IMR-90 (cell line): ENCODE measurements at regions not wholly inside any gene's neighbourhood (a gene's known extent, or its start where the extent isn't known, plus 50 kb on each side); places are given as distances from the start of the nearest gene placed in this dataset.

Experiments
- ATAC-seq: fragments of 200-7000 bp; cut with Tn5 transposase; 2 replicates; pipeline ENCODE4 v1.9.1; 2020; ENCODE audit warnings: low read depth, mild to moderate bottlenecking, moderate library complexity
- BruUV-seq: library from RNA; stranded (reverse); fragments of 400-500 nt; replicated peaks from 2 replicates; lab custom pipeline; 2021; lab: Mats Ljungman, UMichigan
- CTCF ChIA-PET: fragments of 300-600 bp; formaldehyde crosslinking; extraction: SDS; loops from one replicate; lab custom pipeline; 2021; ENCODE audit warnings: antibody characterized with exemption; lab: Yijun Ruan, JAX
- POLR2A ChIA-PET: fragments of 300-600 bp; sonication (Branson Sonifier 250); formaldehyde crosslinking; loops from one replicate; lab custom pipeline; 2022; ENCODE audit warnings: antibody characterized with exemption; ENCODE audit not compliant: unreplicated experiment; lab: Charles Lee
- DNase-seq: peaks from one replicate; pipeline ENCODE4 v3.0.0; 2013
- H2AFZ ChIP-seq: replicated peaks from 2 replicates; pipeline ENCODE3; 2013; ENCODE audit warnings: low read length, mild to moderate bottlenecking; ENCODE audit not compliant: poor library complexity
- H2AK5ac ChIP-seq: 2 replicates; pipeline ENCODE4 v1.6.1; 2013; ENCODE audit warnings: low read depth, low read length, inconsistent platforms
- H2AK9ac ChIP-seq: replicated peaks from 2 replicates; pipeline ENCODE3; 2013; ENCODE audit warnings: mild to moderate bottlenecking, low read depth, low read length, moderate library complexity; ENCODE audit not compliant: poor library complexity
- H2BK120ac ChIP-seq: 2 replicates; pipeline ENCODE4 v1.6.1; 2013; ENCODE audit warnings: low read depth, low read length, inconsistent platforms
- H2BK15ac ChIP-seq: 3 replicates; pipeline ENCODE4 v1.6.1; 2013; ENCODE audit warnings: low read depth, low read length, inconsistent platforms
- H2BK20ac ChIP-seq: 2 replicates; pipeline ENCODE4 v1.6.1; 2013; ENCODE audit warnings: low read depth, mild to moderate bottlenecking, inconsistent platforms, low read length, moderate library complexity
- H2BK5ac ChIP-seq: 2 replicates; pipeline ENCODE4 v1.6.1; 2013; ENCODE audit warnings: mild to moderate bottlenecking, low read depth, low read length, inconsistent platforms; ENCODE audit not compliant: poor library complexity, severe bottlenecking
- H3K14ac ChIP-seq: replicated peaks from 2 replicates; pipeline ENCODE4 v1.6.1; 2013; ENCODE audit warnings: low read depth, low read length, inconsistent platforms
- H3K18ac ChIP-seq: 2 replicates; pipeline ENCODE4 v1.6.1; 2013; ENCODE audit warnings: low read depth, low read length, control low read depth
- H3K23ac ChIP-seq: 2 replicates; pipeline ENCODE4 v1.6.1; 2013; ENCODE audit warnings: low read depth, low read length, inconsistent platforms
- H3K27ac ChIP-seq: 2 replicates; pipeline ENCODE4 v1.5.1; 2013; ENCODE audit warnings: mild to moderate bottlenecking, control low read depth, low read length; ENCODE audit not compliant: insufficient read depth
- H3K27me3 ChIP-seq: 2 replicates; pipeline ENCODE4 v1.6.1; 2013; ENCODE audit warnings: low read length; ENCODE audit not compliant: control insufficient read depth, insufficient read depth
- H3K36me3 ChIP-seq: 2 replicates; pipeline ENCODE4 v1.6.1; 2013; ENCODE audit warnings: low read length, mixed read lengths; ENCODE audit not compliant: control insufficient read depth, insufficient read depth
- H3K4ac ChIP-seq: 2 replicates; pipeline ENCODE4 v1.6.1; 2013; ENCODE audit warnings: low read depth, low read length, inconsistent platforms
- H3K4me1 ChIP-seq: 2 replicates; pipeline ENCODE4 v1.6.1; 2013; ENCODE audit warnings: low read length, mixed read lengths; ENCODE audit not compliant: control insufficient read depth, insufficient read depth
- H3K4me2 ChIP-seq: 2 replicates; pipeline ENCODE4 v1.6.1; 2013; ENCODE audit warnings: low read depth, mild to moderate bottlenecking, control low read depth, low read length, moderate library complexity
- H3K4me3 ChIP-seq: 2 replicates; pipeline ENCODE4 v1.5.1; 2013; ENCODE audit warnings: low read depth, mild to moderate bottlenecking, control low read depth, low read length, moderate library complexity; ENCODE audit not compliant: insufficient read depth
- H3K56ac ChIP-seq: 2 replicates; pipeline ENCODE4 v1.6.1; 2013; ENCODE audit warnings: low read length, inconsistent platforms; ENCODE audit not compliant: insufficient read depth; ENCODE audit errors: extremely low read depth
- H3K79me1 ChIP-seq, 2 experiments: 2 replicates each; pipeline ENCODE4 v1.6.1; 2013; ENCODE audit warnings: low read length in 2 of 2, inconsistent platforms in 1 of 2, low read depth in 1 of 2
- H3K9ac ChIP-seq: 2 replicates; pipeline ENCODE4 v1.6.1; 2013; ENCODE audit warnings: low read depth, low read length, control low read depth
- H3K9me1 ChIP-seq: 2 replicates; pipeline ENCODE4 v1.6.1; 2013; ENCODE audit warnings: low read length, inconsistent platforms; ENCODE audit not compliant: insufficient read depth
- H3K9me3 ChIP-seq: 2 replicates; pipeline ENCODE4 v1.6.1; 2013; ENCODE audit warnings: low read length; ENCODE audit not compliant: control insufficient read depth, insufficient read depth
- H4K20me1 ChIP-seq: 2 replicates; pipeline ENCODE4 v1.6.1; 2013; ENCODE audit warnings: low read length, inconsistent platforms; ENCODE audit not compliant: insufficient read depth
- H4K5ac ChIP-seq: 2 replicates; pipeline ENCODE4 v1.6.1; 2013; ENCODE audit warnings: mild to moderate bottlenecking, low read depth, low read length, control low read depth
- H4K8ac ChIP-seq, 2 experiments: 2 replicates each; pipeline ENCODE4 v1.6.1; 2013; ENCODE audit warnings: low read depth in 2 of 2, low read length in 2 of 2, control low read depth in 1 of 2, inconsistent platforms in 1 of 2
- H4K91ac ChIP-seq: 2 replicates; pipeline ENCODE4 v1.6.1; 2013; ENCODE audit warnings: low read depth, low read length, inconsistent platforms; ENCODE audit not compliant: insufficient read depth
- BHLHE40 ChIP-seq: fragments of 150-350 bp; IDR thresholded peaks from 2 replicates; pipeline ENCODE4 v1.6.1; 2016; ENCODE audit warnings: mild to moderate bottlenecking, low read depth, low read length
- CEBPB ChIP-seq: IDR thresholded peaks from 2 replicates; pipeline ENCODE4 v1.6.1; 2012; ENCODE audit warnings: low read depth, low read length, improper control_type of control experiment
- CHD1 ChIP-seq: IDR thresholded peaks from 2 replicates; pipeline ENCODE4 v1.6.1; 2012; ENCODE audit warnings: low read depth, low read length, improper control_type of control experiment
- ELK1 ChIP-seq: fragments of 150-350 bp; IDR thresholded peaks from 2 replicates; pipeline ENCODE4 v1.6.1; 2016; ENCODE audit warnings: low read depth, mild to moderate bottlenecking, low read length, moderate library complexity, borderline replicate concordance
- FOS ChIP-seq: fragments of 150-350 bp; IDR thresholded peaks from 2 replicates; pipeline ENCODE4 v1.6.1; 2016; ENCODE audit warnings: low read depth, low read length
- MAFK ChIP-seq: IDR thresholded peaks from 2 replicates; pipeline ENCODE4 v1.6.1; 2012; ENCODE audit warnings: low read depth, low read length, improper control_type of control experiment
- MAZ ChIP-seq: IDR thresholded peaks from 2 replicates; pipeline ENCODE4 v1.6.1; 2012; ENCODE audit warnings: low read depth, mild to moderate bottlenecking, low read length, improper control_type of control experiment, moderate library complexity, borderline replicate concordance
- MXI1 ChIP-seq: IDR thresholded peaks from 2 replicates; pipeline ENCODE4 v1.6.1; 2012; ENCODE audit warnings: low read depth, mild to moderate bottlenecking, low read length, moderate library complexity, borderline replicate concordance
- NFE2L2 ChIP-seq: fragments of 150-350 bp; IDR thresholded peaks from 2 replicates; pipeline ENCODE4 v1.6.1; 2016; ENCODE audit warnings: low read depth, mild to moderate bottlenecking, low read length
- POLR2A ChIP-seq: IDR thresholded peaks from 2 replicates; pipeline ENCODE4 v1.6.1; 2012; ENCODE audit warnings: mild to moderate bottlenecking, low read depth, low read length
- RAD21 ChIP-seq: IDR thresholded peaks from 2 replicates; pipeline ENCODE4 v1.6.1; 2012; ENCODE audit warnings: low read length, improper control_type of control experiment
- RCOR1 ChIP-seq: IDR thresholded peaks from 2 replicates; pipeline ENCODE4 v1.6.1; 2012; ENCODE audit warnings: mild to moderate bottlenecking, low read length, improper control_type of control experiment; ENCODE audit not compliant: insufficient replicate concordance
- RFX5 ChIP-seq: IDR thresholded peaks from 2 replicates; pipeline ENCODE4 v1.8.0; 2012; ENCODE audit warnings: low read depth, mild to moderate bottlenecking, low read length, moderate library complexity
- SMC3 ChIP-seq: fragments of 150-350 bp; IDR thresholded peaks from 2 replicates; pipeline ENCODE4 v1.6.1; 2016; ENCODE audit warnings: low read depth, mild to moderate bottlenecking, antibody characterized with exemption, low read length, moderate library complexity
- USF2 ChIP-seq: fragments of 150-350 bp; IDR thresholded peaks from 2 replicates; pipeline ENCODE4 v1.6.1; 2017; ENCODE audit warnings: mild to moderate bottlenecking, antibody characterized with exemption, low read length, low read depth
- WGBS, 2 experiments: methylation state at CpG; one replicate each; pipeline versions ENCODE4 v1.1.5 to v1.1.7; 2013; ENCODE audit warnings: missing lambda C conversion rate in 2 of 2; ENCODE audit not compliant: insufficient read length in 1 of 2; ENCODE audit errors: extremely low coverage in 2 of 2; 5-methylcytosine and 5-hydroxymethylcytosine counted together
- dilution Hi-C: fragments of 300-500 bp; cut with HindIII; formaldehyde crosslinking; loops from one replicate; pipeline ENCODE4 v1.14.3; 2018; ENCODE audit warnings: low sequenced_read_pairs; ENCODE audit not compliant: unreplicated experiment
- in situ Hi-C: fragments of 300-500 bp; cut with MboI; formaldehyde crosslinking; loops from 3 replicates; pipeline ENCODE4 v1.14.3; 2019; ENCODE audit warnings: low sequenced_read_pairs, inconsistent platforms, mixed read lengths
- intact Hi-C: fragments of 100-400 bp; cut with micrococcal nuclease; formaldehyde crosslinking; loops from 2 replicates; pipeline ENCODE4 v1.10.0; 2022
- TF ChIP-seq, protein P1 (sequence below): conservative IDR thresholded peaks from 2 replicates; pipeline ENCODE4 v1.5.1; 2012; ENCODE audit warnings: mild to moderate bottlenecking, low read depth, low read length, improper control_type of control experiment

GRCh38 chr4:24141836-24142235, 252.0 kb upstream of the PPARGC1A start:
- Histone ChIP-seq H3K4ac (no peak overlapping the region), H3K27ac (no peak overlapping the region), H3K9me1 (no peaks in the 10 kb centered on the region), H2BK120ac (no peak overlapping the region), H2AFZ (no peak overlapping the region), H3K79me1 (no peaks in the 10 kb centered on the region), H3K27me3 (peaks cover 2% of the 10 kb centered on the region), H4K20me1 (no peaks in the 10 kb centered on the region), H3K56ac (no peak overlapping the region), H3K9ac (no peak overlapping the region), H2AK9ac (no peak overlapping the region), H3K4me2 (no peak overlapping the region), H2BK5ac (no peak overlapping the region), H3K23ac (no peak overlapping the region), H2BK20ac (no peak overlapping the region), H2BK15ac (no peak overlapping the region), H3K14ac (no peak overlapping the region), H3K4me1 (peaks cover 8% of the 10 kb centered on the region; the same call in 1 of the 2 replicates), H2AK5ac (no peak overlapping the region), H4K8ac (no peak overlapping the region), H3K9me3 (no peaks in the 10 kb centered on the region), H4K5ac (no peak overlapping the region), H4K91ac (no peak overlapping the region), H3K36me3 (no peaks in the 10 kb centered on the region), H3K18ac (no peak overlapping the region), H3K4me3 (no peak overlapping the region)
- ATAC-seq (no peak), DNase-seq (no peak)
- in situ Hi-C loops: no loop called here
- TF ChIP-seq RCOR1 (no peak), CEBPB (no peak), MAFK (no peak), FOS (no peak), NFE2L2 (no peak), RAD21 (no peak), MXI1 (no peak), ELK1 (no peak), USF2 (no peak), RFX5 (no peak), BHLHE40 (no peak), MAZ (no peak), POLR2A (no peak), SMC3 (no peak), CHD1 (no peak)
- TF ChIP-seq, protein P1, sequence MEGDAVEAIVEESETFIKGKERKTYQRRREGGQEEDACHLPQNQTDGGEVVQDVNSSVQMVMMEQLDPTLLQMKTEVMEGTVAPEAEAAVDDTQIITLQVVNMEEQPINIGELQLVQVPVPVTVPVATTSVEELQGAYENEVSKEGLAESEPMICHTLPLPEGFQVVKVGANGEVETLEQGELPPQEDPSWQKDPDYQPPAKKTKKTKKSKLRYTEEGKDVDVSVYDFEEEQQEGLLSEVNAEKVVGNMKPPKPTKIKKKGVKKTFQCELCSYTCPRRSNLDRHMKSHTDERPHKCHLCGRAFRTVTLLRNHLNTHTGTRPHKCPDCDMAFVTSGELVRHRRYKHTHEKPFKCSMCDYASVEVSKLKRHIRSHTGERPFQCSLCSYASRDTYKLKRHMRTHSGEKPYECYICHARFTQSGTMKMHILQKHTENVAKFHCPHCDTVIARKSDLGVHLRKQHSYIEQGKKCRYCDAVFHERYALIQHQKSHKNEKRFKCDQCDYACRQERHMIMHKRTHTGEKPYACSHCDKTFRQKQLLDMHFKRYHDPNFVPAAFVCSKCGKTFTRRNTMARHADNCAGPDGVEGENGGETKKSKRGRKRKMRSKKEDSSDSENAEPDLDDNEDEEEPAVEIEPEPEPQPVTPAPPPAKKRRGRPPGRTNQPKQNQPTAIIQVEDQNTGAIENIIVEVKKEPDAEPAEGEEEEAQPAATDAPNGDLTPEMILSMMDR: no peak
- no CpG with 5 or more reads among the region's 3 CpGs for WGBS, 2 experiments
- intact Hi-C loops: no loop called here
- dilution Hi-C loops: no loop called here
- ChIA-PET POLR2A (no interaction called here), CTCF (no interaction called here)
- no TSS peak for BruUV-seq
